Vagina (tissue), 2 donors: ENCODE measurements at regions not wholly inside any gene's neighbourhood (a gene's known extent, or its start where the extent isn't known, plus 50 kb on each side); places are given as distances from the start of the nearest gene placed in this dataset.

ENCODE experiments used
- DNase-seq, 2 donors: peaks; one replicate each; pipeline ENCODE4 v3.0.0-alpha.2; 2017; ENCODE audit errors: extremely low spot score in 2 of 2
- H3K27ac ChIP-seq: fragments of 200-600 bp; sonication (generic); one replicate; pipeline ENCODE4 v1.5.1; 2019
- H3K27me3 ChIP-seq: fragments of 200-600 bp; sonication (generic); one replicate; pipeline ENCODE4 v1.5.1; 2019
- H3K36me3 ChIP-seq, 2 donors: fragments of 200-600 bp; sonication (generic); one replicate each; pipeline ENCODE4 v1.5.1; 2017 to 2019
- H3K4me1 ChIP-seq: fragments of 200-600 bp; sonication (generic); one replicate; pipeline ENCODE4 v1.5.1; 2019
- H3K4me3 ChIP-seq, 2 donors: fragments of 200-600 bp; sonication (generic); 1 replicate in 1 of 2; 2 replicates in 1 of 2; pipeline ENCODE4 v1.5.1; 2016 to 2019
- H3K9me3 ChIP-seq: fragments of 200-600 bp; sonication (generic); one replicate; pipeline ENCODE4 v1.5.1; 2019
- CTCF ChIP-seq, 3 experiments: fragments of 450-650 bp in 2 of 3; fragments of 200-600 bp in 1 of 3; sonication (generic) in 1 of 3; IDR thresholded peaks; one replicate each; pipeline ENCODE4 v1.5.1; 2017 to 2019; ENCODE audit warnings: antibody characterized with exemption in 3 of 3, mild to moderate bottlenecking in 2 of 3, moderate library complexity in 2 of 3
- POLR2A ChIP-seq, 2 donors: fragments of 450-650 bp; IDR thresholded peaks; one replicate each; pipeline ENCODE4 v1.6.1; 2017; ENCODE audit warnings: antibody characterized with exemption in 2 of 2, mild to moderate bottlenecking in 2 of 2, moderate library complexity in 2 of 2
- POLR2AphosphoS5 ChIP-seq, 2 donors: sonication (generic); formaldehyde crosslinking; IDR thresholded peaks; one replicate each; pipeline ENCODE4 v1.9.0; 2017; ENCODE audit warnings: antibody characterized with exemption in 2 of 2, mild to moderate bottlenecking in 2 of 2, low read depth in 1 of 2; ENCODE audit not compliant: insufficient read depth in 1 of 2
- intact Hi-C: fragments of 100-400 bp; cut with DNase I; formaldehyde crosslinking; loops from one replicate; pipeline ENCODE4 v1.15.1; 2023

- Histone ChIP-seq H3K4me3 (no peak overlapping the region), H3K4me1 (peaks cover 9% of the 10 kb centered on the region), H3K27me3 (no peaks in the 10 kb centered on the region), H3K36me3 (no peaks in the 10 kb centered on the region), H3K9me3 (no peaks in the 10 kb centered on the region), H3K27ac (no peak overlapping the region)
- no peak for DNase-seq
- TF ChIP-seq POLR2AphosphoS5 (IDR thresholded peaks at IDR 0.05; ENCODE audit: insufficient read depth in 1 of 2, low read depth in 1 of 2) = no peak
- TF ChIP-seq CTCF (IDR thresholded peaks at IDR 0.05) = no peak
- TF ChIP-seq POLR2A (IDR thresholded peaks at IDR 0.05) = no peak
- intact Hi-C loops = no loop called here
Measured at GRCh38 chr3:34360713-34361112, 562.3 kb downstream of the PDCD6IP start.

- TF ChIP-seq CTCF (IDR thresholded peaks at IDR 0.05) = no peak
- no peak for TF ChIP-seq POLR2A (IDR thresholded peaks at IDR 0.05)
- TF ChIP-seq POLR2AphosphoS5 (IDR thresholded peaks at IDR 0.05; ENCODE audit: insufficient read depth in 1 of 2, low read depth in 1 of 2) = no peak
- H3K36me3 ChIP-seq = no peaks in the 10 kb centered on the region
- peaks cover 9% of the 10 kb centered on the region for H3K4me1 ChIP-seq
- intact Hi-C loops = no loop called here
- H3K9me3 ChIP-seq = no peaks in the 10 kb centered on the region
- H3K4me3 ChIP-seq = no peak overlapping the region
- H3K27ac ChIP-seq = no peak overlapping the region
- no peaks in the 10 kb centered on the region for H3K27me3 ChIP-seq
- no peak for DNase-seq
Measured at GRCh38 chr3:34361921-34362320, 563.5 kb downstream of the PDCD6IP start.

- Histone ChIP-seq H3K4me1 (peaks cover 9% of the 10 kb centered on the region), H3K4me3 (no peak overlapping the region), H3K27ac (no peak overlapping the region), H3K27me3 (no peaks in the 10 kb centered on the region), H3K9me3 (no peaks in the 10 kb centered on the region), H3K36me3 (no peaks in the 10 kb centered on the region)
- no peak for TF ChIP-seq POLR2AphosphoS5 (IDR thresholded peaks at IDR 0.05; ENCODE audit: insufficient read depth in 1 of 2, low read depth in 1 of 2)
- no peak for TF ChIP-seq CTCF (IDR thresholded peaks at IDR 0.05)
- TF ChIP-seq POLR2A (IDR thresholded peaks at IDR 0.05) = no peak
- intact Hi-C loops = no loop called here
- no peak for DNase-seq
Measured at GRCh38 chr3:34362910-34363309, 564.5 kb downstream of the PDCD6IP start.

- TF ChIP-seq POLR2AphosphoS5 (IDR thresholded peaks at IDR 0.05; ENCODE audit: insufficient read depth in 1 of 2, low read depth in 1 of 2) (no peak), CTCF (IDR thresholded peaks at IDR 0.05) (no peak), POLR2A (IDR thresholded peaks at IDR 0.05) (no peak)
- H3K4me3 ChIP-seq = no peak overlapping the region
- DNase-seq = no peak
- H3K27me3 ChIP-seq = no peaks in the 10 kb centered on the region
- H3K36me3 ChIP-seq = no peaks in the 10 kb centered on the region
- no peaks in the 10 kb centered on the region for H3K9me3 ChIP-seq
- no peak overlapping the region for H3K27ac ChIP-seq
- H3K4me1 ChIP-seq = peaks cover 9% of the 10 kb centered on the region
- intact Hi-C loops = no loop called here
Measured at GRCh38 chr3:34363881-34364280, 565.5 kb downstream of the PDCD6IP start.

GRCh38 chr3:34364335-34364734, 565.9 kb downstream of the PDCD6IP start:
- Histone ChIP-seq H3K4me3 (no peak overlapping the region), H3K9me3 (no peaks in the 10 kb centered on the region), H3K4me1 (peaks cover 9% of the 10 kb centered on the region), H3K36me3 (no peaks in the 10 kb centered on the region), H3K27me3 (no peaks in the 10 kb centered on the region), H3K27ac (no peak overlapping the region)
- no peak for TF ChIP-seq POLR2A (IDR thresholded peaks at IDR 0.05)
- TF ChIP-seq CTCF (IDR thresholded peaks at IDR 0.05) = no peak
- TF ChIP-seq POLR2AphosphoS5 (IDR thresholded peaks at IDR 0.05; ENCODE audit: insufficient read depth in 1 of 2, low read depth in 1 of 2) = no peak
- intact Hi-C loops = no loop called here
- no peak for DNase-seq
